Sigmoid colon (tissue), 4 donors: ENCODE measurements at regions not wholly inside any gene's neighbourhood (a gene's known extent, or its start where the extent isn't known, plus 50 kb on each side); places are given as distances from the start of the nearest gene placed in this dataset.

Experiments used
- EP300 ChIP-seq, 4 donors: sonication (generic); formaldehyde crosslinking; IDR thresholded peaks; one replicate each; pipeline ENCODE4 v1.6.1; 2017; ENCODE audit warnings: antibody characterized with exemption in 4 of 4
- POLR2A ChIP-seq, 2 donors: fragments of 450-650 bp; IDR thresholded peaks; one replicate each; pipeline ENCODE4 v1.6.1; 2016; ENCODE audit warnings: antibody characterized with exemption in 2 of 2, mild to moderate bottlenecking in 2 of 2, moderate library complexity in 2 of 2
- POLR2AphosphoS5 ChIP-seq, 4 donors: sonication (generic); formaldehyde crosslinking; IDR thresholded peaks; one replicate each; pipeline ENCODE4 v1.6.1; 2017; ENCODE audit warnings: antibody characterized with exemption in 4 of 4
- TF ChIP-seq, protein P1 (sequence below), 4 experiments: fragments of 450-650 bp in 3 of 4; fragments of 200-600 bp in 1 of 4; IDR thresholded peaks; one replicate each; pipeline ENCODE4 v1.5.1; 2016 to 2019; ENCODE audit warnings: antibody characterized with exemption in 4 of 4, mild to moderate bottlenecking in 3 of 4, moderate library complexity in 2 of 4

DNA sequence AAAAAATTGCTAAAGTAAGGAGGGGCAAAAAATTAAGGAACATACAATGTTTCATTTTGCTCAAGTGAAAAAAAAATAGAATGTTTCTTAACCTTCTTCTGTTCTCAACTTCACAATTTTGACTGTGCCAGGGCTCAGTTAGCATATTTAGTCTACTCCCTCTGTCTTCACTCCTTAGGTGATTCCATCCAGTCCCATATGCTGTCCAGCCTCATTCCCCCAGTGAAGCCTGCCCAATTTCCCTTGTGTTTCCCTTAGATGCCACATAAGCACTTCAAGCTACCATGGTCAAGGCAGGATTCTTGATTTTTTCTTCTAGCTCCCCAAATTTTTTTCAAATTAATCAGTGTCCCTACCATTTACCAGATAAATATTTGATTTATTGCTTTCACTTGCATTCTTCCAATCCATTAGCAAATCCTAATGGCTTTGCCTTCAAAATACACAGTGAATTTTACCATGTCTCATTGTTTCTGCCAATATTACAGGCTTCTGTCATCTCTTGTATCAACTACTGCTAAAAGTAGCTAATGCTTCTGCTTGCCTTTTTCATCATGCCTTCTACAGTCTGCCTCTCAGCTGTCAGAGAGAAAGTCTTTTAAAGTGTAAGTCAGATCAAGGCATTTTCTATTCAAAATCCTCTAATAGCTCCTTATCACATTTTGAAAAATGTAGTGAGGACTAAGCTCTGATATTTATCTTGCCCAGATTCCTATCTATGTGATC lies 166.8 kb downstream of the MACC1 start:
- TF ChIP-seq, protein P1, sequence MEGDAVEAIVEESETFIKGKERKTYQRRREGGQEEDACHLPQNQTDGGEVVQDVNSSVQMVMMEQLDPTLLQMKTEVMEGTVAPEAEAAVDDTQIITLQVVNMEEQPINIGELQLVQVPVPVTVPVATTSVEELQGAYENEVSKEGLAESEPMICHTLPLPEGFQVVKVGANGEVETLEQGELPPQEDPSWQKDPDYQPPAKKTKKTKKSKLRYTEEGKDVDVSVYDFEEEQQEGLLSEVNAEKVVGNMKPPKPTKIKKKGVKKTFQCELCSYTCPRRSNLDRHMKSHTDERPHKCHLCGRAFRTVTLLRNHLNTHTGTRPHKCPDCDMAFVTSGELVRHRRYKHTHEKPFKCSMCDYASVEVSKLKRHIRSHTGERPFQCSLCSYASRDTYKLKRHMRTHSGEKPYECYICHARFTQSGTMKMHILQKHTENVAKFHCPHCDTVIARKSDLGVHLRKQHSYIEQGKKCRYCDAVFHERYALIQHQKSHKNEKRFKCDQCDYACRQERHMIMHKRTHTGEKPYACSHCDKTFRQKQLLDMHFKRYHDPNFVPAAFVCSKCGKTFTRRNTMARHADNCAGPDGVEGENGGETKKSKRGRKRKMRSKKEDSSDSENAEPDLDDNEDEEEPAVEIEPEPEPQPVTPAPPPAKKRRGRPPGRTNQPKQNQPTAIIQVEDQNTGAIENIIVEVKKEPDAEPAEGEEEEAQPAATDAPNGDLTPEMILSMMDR (IDR thresholded peaks at IDR 0.05) = no peak
- no peak for TF ChIP-seq EP300 (IDR thresholded peaks at IDR 0.05)
- no peak for TF ChIP-seq POLR2A (IDR thresholded peaks at IDR 0.05)
- TF ChIP-seq POLR2AphosphoS5 (IDR thresholded peaks at IDR 0.05) = no peak
